ENCODE measurements at regions not wholly inside any gene's neighbourhood (a gene's known extent, or its start where the extent isn't known, plus 50 kb on each side); places are given as distances from the start of the nearest gene placed in this dataset.

DNA sequence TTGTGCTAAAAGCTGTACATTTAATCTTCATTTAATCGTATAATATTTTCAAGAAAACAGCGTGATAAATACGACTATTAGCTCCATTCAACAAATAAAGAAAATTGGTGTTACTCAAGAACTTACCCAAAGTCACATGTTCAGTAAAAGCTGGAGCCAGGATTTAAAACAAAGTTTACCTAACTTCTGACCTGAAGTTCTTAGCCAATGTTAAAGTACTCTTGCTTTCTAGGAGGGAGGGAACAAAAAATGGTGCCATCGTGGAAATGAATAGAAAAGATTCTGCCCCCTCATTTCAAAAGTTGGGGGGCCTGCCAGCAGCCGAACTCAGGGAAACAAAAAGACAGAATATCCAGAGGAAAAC lies 395.8 kb downstream of the CD109 start:
- no peaks in the 10 kb centered on the region for H3K9me3 ChIP-seq (replicated peaks; ENCODE audit: control insufficient read depth, insufficient read depth, low read depth, low read length)
- H3K4me3 ChIP-seq, result no peak overlapping the region
- CTCF ChIA-PET (ENCODE audit: low intra/inter-chr PET ratio), result interaction anchor here (0.5 kb wide), 1 partner anchor 315 kb away, joined by 6 read pairs; no protein-coding TSS in a partner anchor
- no peaks in the 10 kb centered on the region for H4K20me1 ChIP-seq (replicated peaks; ENCODE audit: control insufficient read depth, insufficient read depth, low read length)
- H2AFZ ChIP-seq (ENCODE audit: low read depth, low read length), result no peak overlapping the region
- DNase-seq (ENCODE audit: extremely low read depth in 1 of 4, low spot score in 3 of 4) (no peak), FAIRE-seq (no peak), ATAC-seq (no peak)
- H3K9me1 ChIP-seq (ENCODE audit: control insufficient read depth, insufficient read depth, low read length), result no peaks in the 10 kb centered on the region
- H3K36me3 ChIP-seq (ENCODE audit: control insufficient read depth, insufficient read depth, low read length), result no peaks in the 10 kb centered on the region
- H3K4me1 ChIP-seq (replicated peaks in 1 of 2; ENCODE audit: control insufficient read depth in 2 of 2, insufficient read depth in 2 of 2, low read length in 2 of 2), result no peaks in the 10 kb centered on the region
- in situ Hi-C loops (cut with MboI), result no loop called here
- 1% methylated on average over 5 of the region's 5 CpGs for WGBS (ENCODE audit: insufficient coverage, low coverage, missing lambda C conversion rate)
- POLR2A ChIA-PET, result no interaction called here
- H3K27me3 ChIP-seq (ENCODE audit: control insufficient read depth in 2 of 2, insufficient read depth in 2 of 2, low read length in 2 of 2), result no peaks in the 10 kb centered on the region
- intact Hi-C loops (cut with micrococcal nuclease), result loop anchor here (5.0 kb wide), 1 partner anchor 1121 kb away; no protein-coding TSS in a partner anchor
- H3K27ac ChIP-seq (ENCODE audit: extremely low read depth, low read depth, low read length), result no peak overlapping the region
- no TSS peak for BruUV-seq (replicated peaks)
- H3K79me2 ChIP-seq (ENCODE audit: control insufficient read depth, insufficient read depth, low read length), result no peaks in the 10 kb centered on the region
- H3K4me2 ChIP-seq (ENCODE audit: insufficient read depth, low read length), result no peak overlapping the region
- H3K9ac ChIP-seq (ENCODE audit: insufficient read depth in 1 of 2, low read depth in 2 of 2, low read length in 2 of 2), result no peak overlapping the region
- TF ChIP-seq ZNF212 (CRISPR knock-in tag; IDR thresholded peaks at IDR 0.05), result no peak

DNA sequence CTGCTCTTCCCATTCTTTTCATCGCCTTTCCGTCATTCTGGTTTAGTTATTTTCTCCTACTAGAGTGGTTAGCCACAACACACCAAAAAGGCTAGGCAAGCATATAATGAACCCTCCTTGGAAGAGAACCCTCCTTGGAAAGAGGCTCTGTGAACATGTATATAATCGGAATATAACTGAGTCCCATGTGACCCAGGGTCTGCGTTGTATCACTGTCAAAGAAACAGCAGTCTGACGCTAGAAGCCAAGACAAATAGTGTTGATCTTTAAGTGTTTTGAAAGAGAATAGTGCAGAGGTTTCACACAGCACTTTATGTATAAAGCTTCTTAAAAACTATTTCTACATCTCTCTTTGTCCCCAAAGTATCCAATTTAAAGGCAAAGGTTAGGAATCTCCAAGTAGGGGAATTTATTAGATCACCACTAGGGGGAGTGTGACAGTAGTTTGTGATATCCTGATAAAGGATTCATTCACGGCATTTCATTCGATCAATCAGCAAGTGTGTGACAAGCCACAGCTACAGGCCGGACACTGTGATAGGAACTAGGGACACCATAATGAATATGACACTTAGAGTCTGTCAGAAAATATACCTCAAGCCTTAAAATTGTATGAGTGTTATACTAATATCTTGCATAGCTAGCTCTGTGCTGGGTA lies 395.3 kb downstream of the CD109 start:
- Histone ChIP-seq H3K9me1 (ENCODE audit: control insufficient read depth, insufficient read depth, low read length) (no peaks in the 10 kb centered on the region), H3K9ac (ENCODE audit: insufficient read depth in 1 of 2, low read depth in 2 of 2, low read length in 2 of 2) (no peak overlapping the region), H3K27ac (ENCODE audit: extremely low read depth, low read depth, low read length) (no peak overlapping the region), H3K4me3 (no peak overlapping the region), H3K79me2 (ENCODE audit: control insufficient read depth, insufficient read depth, low read length) (no peaks in the 10 kb centered on the region), H3K36me3 (ENCODE audit: control insufficient read depth, insufficient read depth, low read length) (no peaks in the 10 kb centered on the region), H3K9me3 (replicated peaks; ENCODE audit: control insufficient read depth, insufficient read depth, low read depth, low read length) (no peaks in the 10 kb centered on the region), H3K4me1 (replicated peaks in 1 of 2; ENCODE audit: control insufficient read depth in 2 of 2, insufficient read depth in 2 of 2, low read length in 2 of 2) (no peaks in the 10 kb centered on the region), H3K4me2 (ENCODE audit: insufficient read depth, low read length) (no peak overlapping the region), H3K27me3 (ENCODE audit: control insufficient read depth in 2 of 2, insufficient read depth in 2 of 2, low read length in 2 of 2) (no peaks in the 10 kb centered on the region), H4K20me1 (replicated peaks; ENCODE audit: control insufficient read depth, insufficient read depth, low read length) (no peaks in the 10 kb centered on the region), H2AFZ (ENCODE audit: low read depth, low read length) (no peak overlapping the region)
- no TSS peak for BruUV-seq (replicated peaks)
- intact Hi-C loops (cut with micrococcal nuclease), result loop anchor here (5.0 kb wide), 1 partner anchor 1121 kb away; no protein-coding TSS in a partner anchor
- no peak for FAIRE-seq
- ATAC-seq, result peak; percentile 62; the same call in 2 of the 3 replicates
- DNase-seq (ENCODE audit: extremely low read depth in 1 of 4, low spot score in 3 of 4), result peak; percentile 17 to 26 (median 18)
- ChIA-PET POLR2A (no interaction called here), CTCF (ENCODE audit: low intra/inter-chr PET ratio) (interaction anchor here (0.5 to 0.6 kb wide), 2 partner anchors 315 to 1229 kb away, joined by 3 to 6 read pairs; no protein-coding TSS in a partner anchor)
- in situ Hi-C loops (cut with MboI), result no loop called here
- TF ChIP-seq RAD21 (CRISPR knock-in tag; conservative IDR thresholded peaks at IDR 0.05 in 1 of 2, IDR thresholded peaks at IDR 0.05 in 1 of 2) (peak in 1 of 2 experiments; percentile 36; a peak in 2 of 4 replicates), RFX1 (IDR thresholded peaks at IDR 0.05) (no peak)
- TF ChIP-seq, protein P1, sequence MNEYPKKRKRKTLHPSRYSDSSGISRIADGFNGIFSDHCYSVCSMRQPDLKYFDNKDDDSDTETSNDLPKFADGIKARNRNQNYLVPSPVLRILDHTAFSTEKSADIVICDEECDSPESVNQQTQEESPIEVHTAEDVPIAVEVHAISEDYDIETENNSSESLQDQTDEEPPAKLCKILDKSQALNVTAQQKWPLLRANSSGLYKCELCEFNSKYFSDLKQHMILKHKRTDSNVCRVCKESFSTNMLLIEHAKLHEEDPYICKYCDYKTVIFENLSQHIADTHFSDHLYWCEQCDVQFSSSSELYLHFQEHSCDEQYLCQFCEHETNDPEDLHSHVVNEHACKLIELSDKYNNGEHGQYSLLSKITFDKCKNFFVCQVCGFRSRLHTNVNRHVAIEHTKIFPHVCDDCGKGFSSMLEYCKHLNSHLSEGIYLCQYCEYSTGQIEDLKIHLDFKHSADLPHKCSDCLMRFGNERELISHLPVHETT (CRISPR knock-in tag; conservative IDR thresholded peaks at IDR 0.05 in 1 of 2, IDR thresholded peaks at IDR 0.05 in 1 of 2), result no peak
- TF ChIP-seq, protein P2, sequence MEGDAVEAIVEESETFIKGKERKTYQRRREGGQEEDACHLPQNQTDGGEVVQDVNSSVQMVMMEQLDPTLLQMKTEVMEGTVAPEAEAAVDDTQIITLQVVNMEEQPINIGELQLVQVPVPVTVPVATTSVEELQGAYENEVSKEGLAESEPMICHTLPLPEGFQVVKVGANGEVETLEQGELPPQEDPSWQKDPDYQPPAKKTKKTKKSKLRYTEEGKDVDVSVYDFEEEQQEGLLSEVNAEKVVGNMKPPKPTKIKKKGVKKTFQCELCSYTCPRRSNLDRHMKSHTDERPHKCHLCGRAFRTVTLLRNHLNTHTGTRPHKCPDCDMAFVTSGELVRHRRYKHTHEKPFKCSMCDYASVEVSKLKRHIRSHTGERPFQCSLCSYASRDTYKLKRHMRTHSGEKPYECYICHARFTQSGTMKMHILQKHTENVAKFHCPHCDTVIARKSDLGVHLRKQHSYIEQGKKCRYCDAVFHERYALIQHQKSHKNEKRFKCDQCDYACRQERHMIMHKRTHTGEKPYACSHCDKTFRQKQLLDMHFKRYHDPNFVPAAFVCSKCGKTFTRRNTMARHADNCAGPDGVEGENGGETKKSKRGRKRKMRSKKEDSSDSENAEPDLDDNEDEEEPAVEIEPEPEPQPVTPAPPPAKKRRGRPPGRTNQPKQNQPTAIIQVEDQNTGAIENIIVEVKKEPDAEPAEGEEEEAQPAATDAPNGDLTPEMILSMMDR (IDR thresholded peaks at IDR 0.05 in 2 of 3, conservative IDR thresholded peaks at IDR 0.05 in 1 of 3; ENCODE audit: insufficient read depth in 2 of 3, low read depth in 1 of 3, low read length in 3 of 3), result peak; percentile 12 to 62 (median 50); a peak in 4 of 6 replicates
- TF ChIP-seq, protein P3, sequence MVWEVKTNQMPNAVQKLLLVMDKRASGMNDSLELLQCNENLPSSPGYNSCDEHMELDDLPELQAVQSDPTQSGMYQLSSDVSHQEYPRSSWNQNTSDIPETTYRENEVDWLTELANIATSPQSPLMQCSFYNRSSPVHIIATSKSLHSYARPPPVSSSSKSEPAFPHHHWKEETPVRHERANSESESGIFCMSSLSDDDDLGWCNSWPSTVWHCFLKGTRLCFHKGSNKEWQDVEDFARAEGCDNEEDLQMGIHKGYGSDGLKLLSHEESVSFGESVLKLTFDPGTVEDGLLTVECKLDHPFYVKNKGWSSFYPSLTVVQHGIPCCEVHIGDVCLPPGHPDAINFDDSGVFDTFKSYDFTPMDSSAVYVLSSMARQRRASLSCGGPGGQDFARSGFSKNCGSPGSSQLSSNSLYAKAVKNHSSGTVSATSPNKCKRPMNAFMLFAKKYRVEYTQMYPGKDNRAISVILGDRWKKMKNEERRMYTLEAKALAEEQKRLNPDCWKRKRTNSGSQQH (CRISPR knock-in tag; IDR thresholded peaks at IDR 0.05), result no peak
- 4% methylated on average over 8 of the region's 8 CpGs for WGBS (ENCODE audit: insufficient coverage, low coverage, missing lambda C conversion rate)

All from K562 (cell line).